HG02642 (cell line): ENCODE measurements at regions not wholly inside any gene's neighbourhood (a gene's known extent, or its start where the extent isn't known, plus 50 kb on each side); places are given as distances from the start of the nearest gene placed in this dataset.
"Not testable (repeated sequence)": the region's sequence is repeated elsewhere in the genome, so short reads cannot be mapped to it uniquely, and the experiment has no call there.

Experiments
- ATAC-seq: cut with Tn5 transposase; IDR thresholded peaks from one replicate; pipeline ENCODE4 v1.9.1; 2021; ENCODE audit warnings: mild to moderate bottlenecking; ENCODE audit not compliant: unreplicated experiment, poor library complexity

GRCh38 chr6:112571488-112572270 lies 224.5 kb downstream of the RFPL4B start:
- no peak for ATAC-seq

- no peak for ATAC-seq
These were observed 227.1 kb downstream of the RFPL4B start for GRCh38 chr6:112574190-112574589.

DNA sequence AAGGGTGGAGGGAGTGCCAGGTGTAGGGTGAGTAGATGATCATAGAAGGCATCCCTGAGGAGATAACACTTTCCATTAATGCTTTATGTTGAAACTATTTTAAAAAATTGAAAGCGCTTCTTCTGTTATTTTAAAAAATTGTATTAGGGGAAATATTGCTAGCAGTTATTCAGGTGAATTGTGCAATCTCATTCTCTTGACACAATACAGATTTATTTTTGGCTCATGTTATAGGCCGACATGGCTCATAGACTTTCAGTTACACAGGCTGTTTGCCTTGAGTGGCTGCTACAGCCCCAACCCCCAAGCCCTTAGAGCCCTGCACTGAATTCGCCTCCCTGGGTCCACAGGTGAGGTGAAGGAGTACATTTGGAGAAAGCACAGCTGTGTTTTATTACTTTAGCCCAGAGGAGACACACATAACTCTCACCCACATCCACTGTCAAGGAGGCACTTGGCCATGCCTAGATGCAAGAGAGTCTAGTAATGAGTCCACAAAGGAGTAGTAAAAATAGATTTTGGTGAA lies 228.2 kb downstream of the RFPL4B start:
- ATAC-seq: no peak

DNA sequence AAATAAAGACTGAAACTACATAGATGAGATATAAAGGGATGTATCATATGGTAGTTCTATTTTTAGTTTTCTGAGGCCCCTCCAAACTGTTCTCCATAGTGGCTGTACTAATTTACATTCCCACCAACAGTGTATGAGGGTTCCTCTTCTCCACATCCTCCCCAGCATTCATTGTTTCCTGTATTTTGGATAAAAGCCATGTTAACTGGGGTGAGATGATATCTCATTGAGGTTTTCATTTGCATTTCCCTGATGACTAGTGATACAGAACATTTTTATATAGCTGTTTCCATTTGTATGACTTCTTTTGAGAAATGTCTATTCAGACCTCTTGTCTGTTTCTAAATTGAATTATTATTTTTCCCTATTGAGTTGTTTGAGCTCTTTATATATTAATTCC lies 229.3 kb downstream of the RFPL4B start:
- no peak for ATAC-seq

DNA sequence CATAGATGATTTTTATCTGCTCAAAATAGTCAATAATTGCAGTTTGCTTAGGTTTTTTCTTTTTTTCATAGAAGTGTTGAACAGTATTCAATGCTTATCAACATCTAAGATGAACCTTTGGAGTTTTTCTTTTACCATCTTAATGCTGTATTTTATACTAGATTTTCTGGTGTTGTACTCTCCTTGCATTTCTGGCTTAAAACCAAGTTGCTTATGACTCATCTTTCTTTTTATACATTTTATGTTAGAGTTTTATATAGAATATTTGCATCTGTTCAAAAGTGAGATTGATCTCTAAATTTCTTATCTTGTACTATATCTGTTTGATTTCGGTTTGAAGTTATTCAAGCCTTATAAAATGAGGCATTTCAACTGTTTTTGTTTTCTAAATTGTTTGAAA lies 232.5 kb downstream of the RFPL4B start:
- no peak for ATAC-seq

DNA sequence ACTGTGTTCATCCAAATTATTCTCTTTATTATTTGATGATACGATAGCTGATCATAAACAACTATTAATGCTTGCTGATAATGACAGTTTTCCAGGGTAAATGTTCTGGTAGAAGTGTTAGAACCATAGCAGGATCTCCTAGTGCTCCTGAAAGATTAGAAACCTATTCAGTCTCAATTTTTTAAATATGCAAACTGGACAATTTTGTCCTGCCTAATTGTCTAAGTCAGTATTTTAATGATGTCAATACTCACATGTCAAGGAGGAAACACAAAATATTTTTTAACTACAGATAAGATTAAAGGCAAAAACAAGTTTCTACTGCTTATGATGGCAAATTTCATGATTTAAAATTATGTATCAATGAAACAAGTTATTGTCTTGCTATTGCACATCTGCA lies 233.9 kb downstream of the RFPL4B start:
- no peak for ATAC-seq

- ATAC-seq: no peak
These were observed 243.2 kb downstream of the RFPL4B start for GRCh38 chr6:112590326-112590725.

DNA sequence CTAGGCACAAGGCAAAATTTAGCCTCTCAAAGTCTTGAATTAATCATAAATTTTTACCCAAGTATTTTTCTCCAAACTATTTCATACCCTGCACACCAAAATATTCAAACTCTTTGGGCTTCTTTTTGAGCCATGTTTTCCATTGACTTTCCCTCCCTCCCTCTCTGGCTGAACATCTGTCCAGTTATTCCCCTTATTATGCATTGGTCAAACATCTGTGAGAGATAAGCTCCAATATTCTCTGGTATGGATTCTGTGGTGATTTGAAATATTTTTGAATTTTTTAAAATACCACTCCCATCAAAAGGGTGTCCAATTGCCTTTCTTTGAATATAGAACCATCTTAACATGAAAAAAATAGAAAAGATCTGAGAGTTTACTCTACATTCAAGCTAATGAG lies 244.2 kb downstream of the RFPL4B start:
- ATAC-seq: no peak

DNA sequence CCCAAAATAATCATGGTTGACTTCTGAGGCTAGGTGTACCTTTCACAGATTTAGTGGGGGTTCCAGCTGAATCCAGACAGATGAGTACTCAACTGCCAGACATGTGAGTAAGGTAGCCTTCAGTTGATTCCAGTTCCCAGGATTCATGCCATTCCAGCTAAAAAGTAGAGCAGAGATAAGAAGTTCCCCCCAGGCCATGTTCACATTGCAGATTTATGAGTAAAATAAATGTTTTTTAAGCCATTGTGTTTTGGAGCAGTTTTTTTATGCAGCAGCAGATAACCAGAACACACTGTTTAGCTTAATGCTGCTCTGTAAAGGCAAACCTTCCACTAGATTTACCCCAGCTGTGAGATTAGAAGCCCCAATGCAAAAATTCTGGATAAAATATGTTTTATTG lies 245.0 kb downstream of the RFPL4B start:
- ATAC-seq: no peak

- ATAC-seq: no peak
These were observed 247.9 kb downstream of the RFPL4B start for GRCh38 chr6:112594886-112595594.

GRCh38 chr6:112595841-112596240 lies 248.7 kb downstream of the RFPL4B start:
- no peak for ATAC-seq

DNA sequence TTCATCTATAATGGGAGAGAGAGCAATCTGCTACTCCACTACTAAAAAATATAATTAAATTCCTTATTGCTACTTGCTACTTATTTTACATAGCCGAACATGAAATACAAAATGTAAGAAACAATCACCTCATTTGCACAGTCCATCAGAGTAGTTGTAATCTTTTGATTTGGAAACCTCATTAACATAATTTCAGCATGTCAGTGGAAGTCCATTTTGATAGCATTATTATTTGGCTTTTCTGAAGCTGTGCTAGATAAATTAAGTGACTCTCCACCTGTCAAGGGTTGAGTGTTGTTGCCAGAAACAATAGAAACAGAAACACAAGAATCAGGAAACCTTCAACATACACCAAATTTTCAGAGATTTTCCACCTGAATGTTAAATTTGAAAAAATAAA lies 250.0 kb downstream of the RFPL4B start:
- no peak for ATAC-seq

GRCh38 chr6:112600168-112600567 lies 253.0 kb downstream of the RFPL4B start:
- no peak for ATAC-seq

DNA sequence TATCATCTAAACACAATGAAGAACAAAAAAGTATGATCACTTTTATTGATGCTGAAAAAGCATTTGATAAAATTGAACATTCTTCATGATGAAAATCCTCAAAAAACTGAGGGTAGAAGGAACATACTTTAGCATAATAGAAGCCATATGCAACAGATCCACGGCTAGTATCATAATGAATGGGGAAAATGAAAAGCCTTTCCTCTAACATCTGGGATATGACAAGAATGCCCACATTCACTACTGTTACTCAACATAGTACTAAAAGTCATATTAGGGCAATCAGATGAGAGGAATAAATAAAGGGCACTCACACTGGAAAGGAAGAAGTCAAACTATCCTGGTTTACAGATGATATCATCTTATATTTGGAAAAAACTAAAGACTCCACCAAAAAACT lies 256.6 kb downstream of the RFPL4B start:
- no peak for ATAC-seq

DNA sequence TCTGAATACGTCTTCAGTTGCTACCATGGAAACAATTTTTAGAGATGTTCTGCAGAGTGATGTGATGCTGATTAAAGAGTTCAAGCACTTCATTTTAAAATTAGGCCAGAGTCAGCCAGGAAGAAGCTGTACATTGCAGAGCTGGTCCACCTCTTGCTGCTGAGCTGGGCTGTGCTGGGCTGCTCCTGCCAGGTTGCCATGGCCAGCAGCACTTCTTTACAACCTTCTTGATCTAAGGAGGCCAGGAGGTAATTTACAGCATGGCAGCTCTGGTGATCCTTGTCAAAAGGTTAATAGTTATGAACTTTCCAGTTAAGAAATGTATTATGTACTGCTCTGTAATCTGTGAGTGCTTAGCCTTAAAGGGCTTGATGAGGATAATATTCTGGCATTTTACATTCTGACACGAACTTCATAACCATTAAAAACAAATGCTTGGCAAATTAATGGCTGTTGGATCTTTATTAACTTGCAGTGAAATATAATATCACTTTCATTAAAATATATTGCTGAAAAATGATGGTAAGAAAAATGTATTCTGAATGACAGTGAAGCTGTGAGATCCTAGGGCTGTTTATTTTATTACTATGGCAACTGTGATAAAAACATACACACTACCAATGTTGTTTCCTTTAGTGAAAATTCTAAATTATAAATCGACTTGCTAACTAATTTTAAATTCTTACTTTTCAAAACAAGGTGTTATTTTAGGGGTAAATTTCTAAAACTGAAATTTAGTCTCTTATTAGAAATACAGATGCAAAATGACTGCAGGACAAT lies 259.7 kb downstream of the RFPL4B start:
- no peak for ATAC-seq

DNA sequence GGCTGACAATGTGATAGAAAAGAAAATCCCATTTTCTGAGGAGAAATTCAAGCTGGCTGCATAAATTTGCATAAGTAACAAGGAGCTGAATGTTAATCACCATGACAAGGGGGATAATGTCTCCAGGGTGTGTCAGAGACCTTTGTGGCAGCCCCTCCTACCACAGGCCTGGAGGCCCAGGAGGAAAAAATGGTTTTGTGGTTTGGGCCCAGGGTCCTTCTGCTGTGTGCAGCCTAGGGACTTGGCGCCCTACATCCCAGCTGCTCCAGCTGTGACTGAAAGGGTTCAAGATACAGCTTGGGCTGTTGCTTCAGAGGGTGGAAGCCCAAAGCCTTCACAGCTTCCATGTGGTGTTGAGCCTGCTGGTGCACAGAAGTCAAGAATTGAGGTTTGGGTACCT lies 261.8 kb downstream of the RFPL4B start:
- ATAC-seq: not testable (repeated sequence)

GRCh38 chr6:112613410-112613809 lies 266.3 kb downstream of the RFPL4B start:
- ATAC-seq: no peak

DNA sequence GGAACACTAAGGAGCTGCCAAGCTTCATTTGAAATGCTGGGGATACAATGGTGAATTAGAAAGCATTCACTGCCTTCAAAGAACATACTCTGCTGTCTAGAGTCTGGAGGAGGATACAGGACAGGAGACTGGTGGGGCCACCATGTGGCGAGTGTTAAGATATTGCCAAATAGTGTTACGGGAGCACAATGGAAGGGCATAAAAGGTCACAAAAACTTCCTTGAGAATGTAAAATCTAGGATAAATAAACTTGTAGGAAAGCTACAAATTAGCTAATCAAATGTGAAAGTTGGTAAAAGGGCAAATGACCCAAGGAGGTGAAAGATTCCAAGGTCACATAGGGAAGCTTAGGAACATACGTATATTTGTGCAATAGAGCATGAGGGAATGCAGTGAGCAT lies 271.7 kb downstream of the RFPL4B start:
- no peak for ATAC-seq

GRCh38 chr6:112620812-112621569 lies 273.9 kb downstream of the RFPL4B start:
- ATAC-seq: no peak

DNA sequence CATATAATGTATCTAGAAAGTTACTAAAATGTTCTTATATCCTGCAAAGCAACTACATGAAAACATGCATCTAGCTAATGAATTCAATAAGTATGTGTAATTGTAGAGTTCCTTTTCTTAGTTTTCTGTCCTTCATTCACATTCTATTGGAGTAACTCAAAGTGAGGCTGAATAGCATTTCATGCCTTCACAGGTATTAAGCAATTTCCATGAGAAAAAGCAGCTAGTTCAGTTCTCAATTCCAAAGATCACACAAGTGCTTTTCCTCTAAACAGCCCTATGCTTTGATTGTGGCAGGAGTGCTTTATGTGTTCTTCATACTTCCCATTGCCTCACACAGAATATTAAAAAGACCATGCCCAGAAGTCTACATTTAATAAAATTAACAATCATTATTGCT lies 274.9 kb downstream of the RFPL4B start:
- ATAC-seq: no peak
